ENCODE measurements at regions not wholly inside any gene's neighbourhood (a gene's known extent, or its start where the extent isn't known, plus 50 kb on each side); places are given as distances from the start of the nearest gene placed in this dataset.

- no peaks in the 10 kb centered on the region for H3K9me3 ChIP-seq (ENCODE audit: low read length)
- no peak overlapping the region for H3K27ac ChIP-seq (ENCODE audit: extremely low read length, insufficient read depth, low read length)
- no peak for ATAC-seq
- ChIA-PET POLR2A (no interaction called here), CTCF (ENCODE audit: low intra/inter-chr PET ratio, low total read pairs) (no interaction called here)
- no peak overlapping the region for H2AFZ ChIP-seq (ENCODE audit: low read length)
- intact Hi-C loops (cut with micrococcal nuclease; ENCODE audit: unreplicated experiment) = no loop called here
- in situ Hi-C loops (cut with HindIII; ENCODE audit: extremely low pct_ligation_motif_present, low pct_unique_long_range_greater_than_20kb) = no loop called here
- H3K4me3 ChIP-seq (replicated peaks in 1 of 3; ENCODE audit: insufficient read depth in 1 of 3, low read depth in 2 of 3, low read length in 3 of 3) = no peak overlapping the region
- no peaks in the 10 kb centered on the region for H3K4me1 ChIP-seq (ENCODE audit: insufficient read depth, low read length)
- no peaks in the 10 kb centered on the region for H4K20me1 ChIP-seq (ENCODE audit: insufficient read depth, low read length)
- H3K79me2 ChIP-seq (ENCODE audit: insufficient read depth, low read length) = no peaks in the 10 kb centered on the region
- no peaks in the 10 kb centered on the region for H3K27me3 ChIP-seq (ENCODE audit: control insufficient read depth in 1 of 2, insufficient read depth in 2 of 2, low read length in 2 of 2)
- H3K4me2 ChIP-seq (ENCODE audit: low read depth, low read length) = no peak overlapping the region
- WGBS (ENCODE audit: low lambda C conversion rate) = 1% methylated on average over 2 of the region's 2 CpGs
- TF ChIP-seq YEATS2 (CRISPR knock-in tag; IDR thresholded peaks at IDR 0.05; ENCODE audit: borderline replicate concordance) (no peak), ZNF225 (CRISPR knock-in tag; IDR thresholded peaks at IDR 0.05) (no peak), HOXA7 (CRISPR knock-in tag; IDR thresholded peaks at IDR 0.05) (no peak), SMARCE1 (IDR thresholded peaks at IDR 0.05; ENCODE audit: borderline replicate concordance) (no peak), ZNF354B (CRISPR knock-in tag; IDR thresholded peaks at IDR 0.05) (no peak), KLF13 (CRISPR knock-in tag; IDR thresholded peaks at IDR 0.05) (no peak), ATF7-NPFF (CRISPR knock-in tag; IDR thresholded peaks at IDR 0.05; ENCODE audit: low read depth) (no peak), CHD2 (IDR thresholded peaks at IDR 0.05; ENCODE audit: low read depth, low read length) (no peak), ZNF18 (CRISPR knock-in tag; IDR thresholded peaks at IDR 0.05; ENCODE audit: insufficient replicate concordance) (no peak), ZNF264 (CRISPR knock-in tag; IDR thresholded peaks at IDR 0.05) (no peak), ELF3 (CRISPR knock-in tag; IDR thresholded peaks at IDR 0.05) (no peak), CCAR2 (optimal IDR thresholded peaks at IDR 0.05; ENCODE audit: low read depth, low read length) (no peak), DMAP1 (CRISPR knock-in tag; IDR thresholded peaks at IDR 0.05) (no peak), TP53 (CRISPR knock-in tag; conservative IDR thresholded peaks at IDR 0.05) (no peak), E2F2 (CRISPR knock-in tag; IDR thresholded peaks at IDR 0.05; ENCODE audit: borderline replicate concordance) (no peak), HOMEZ (CRISPR knock-in tag; IDR thresholded peaks at IDR 0.05; ENCODE audit: low read depth) (no peak), HNF4A (CRISPR knock-in tag; IDR thresholded peaks at IDR 0.05) (no peak), SP140L (CRISPR knock-in tag; IDR thresholded peaks at IDR 0.05; ENCODE audit: borderline replicate concordance) (no peak), ZNF816 (CRISPR knock-in tag; IDR thresholded peaks at IDR 0.05; ENCODE audit: borderline replicate concordance) (no peak)
- TF ChIP-seq, protein P1, sequence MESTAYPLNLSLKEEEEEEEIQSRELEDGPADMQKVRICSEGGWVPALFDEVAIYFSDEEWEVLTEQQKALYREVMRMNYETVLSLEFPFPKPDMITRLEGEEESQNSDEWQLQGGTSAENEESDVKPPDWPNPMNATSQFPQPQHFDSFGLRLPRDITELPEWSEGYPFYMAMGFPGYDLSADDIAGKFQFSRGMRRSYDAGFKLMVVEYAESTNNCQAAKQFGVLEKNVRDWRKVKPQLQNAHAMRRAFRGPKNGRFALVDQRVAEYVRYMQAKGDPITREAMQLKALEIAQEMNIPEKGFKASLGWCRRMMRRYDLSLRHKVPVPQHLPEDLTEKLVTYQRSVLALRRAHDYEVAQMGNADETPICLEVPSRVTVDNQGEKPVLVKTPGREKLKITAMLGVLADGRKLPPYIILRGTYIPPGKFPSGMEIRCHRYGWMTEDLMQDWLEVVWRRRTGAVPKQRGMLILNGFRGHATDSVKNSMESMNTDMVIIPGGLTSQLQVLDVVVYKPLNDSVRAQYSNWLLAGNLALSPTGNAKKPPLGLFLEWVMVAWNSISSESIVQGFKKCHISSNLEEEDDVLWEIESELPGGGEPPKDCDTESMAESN (CRISPR knock-in tag; conservative IDR thresholded peaks at IDR 0.05) = no peak
- FAIRE-seq = no peak
- no peak overlapping the region for H3K9ac ChIP-seq (ENCODE audit: insufficient read depth, low read depth, low read length)
- DNase-seq (ENCODE audit: low spot score) = no peak
- no peaks in the 10 kb centered on the region for H3K36me3 ChIP-seq (replicated peaks in 1 of 2; ENCODE audit: control insufficient read depth in 1 of 2, insufficient read depth in 2 of 2, low read length in 2 of 2)
- no TSS peak for BruUV-seq (replicated peaks)
Observed at GRCh38 chr2:225797394-225797793, 397.9 kb downstream of the NYAP2 start.
